ENCODE measurements at regions not wholly inside any gene's neighbourhood (a gene's known extent, or its start where the extent isn't known, plus 50 kb on each side); places are given as distances from the start of the nearest gene placed in this dataset.

GRCh38 chr13:27006519-27007161 is 165.0 kb downstream of the USP12 start:
- Histone ChIP-seq H3K9me3 (no peaks in the 10 kb centered on the region), H3K36me3 (no peaks in the 10 kb centered on the region), H3K9ac (ENCODE audit: low read depth in 2 of 2, low read length in 2 of 2) (peak overlapping the region in 1 of 2 donors; percentile 64), H3K27me3 (no peaks in the 10 kb centered on the region), H3K27ac (no peak overlapping the region), H3K4me3 (peak overlapping the region; percentile 39), H3K4me1 (no peaks in the 10 kb centered on the region)
- peak; percentile 65 for DNase-seq
- TF ChIP-seq, protein P1, sequence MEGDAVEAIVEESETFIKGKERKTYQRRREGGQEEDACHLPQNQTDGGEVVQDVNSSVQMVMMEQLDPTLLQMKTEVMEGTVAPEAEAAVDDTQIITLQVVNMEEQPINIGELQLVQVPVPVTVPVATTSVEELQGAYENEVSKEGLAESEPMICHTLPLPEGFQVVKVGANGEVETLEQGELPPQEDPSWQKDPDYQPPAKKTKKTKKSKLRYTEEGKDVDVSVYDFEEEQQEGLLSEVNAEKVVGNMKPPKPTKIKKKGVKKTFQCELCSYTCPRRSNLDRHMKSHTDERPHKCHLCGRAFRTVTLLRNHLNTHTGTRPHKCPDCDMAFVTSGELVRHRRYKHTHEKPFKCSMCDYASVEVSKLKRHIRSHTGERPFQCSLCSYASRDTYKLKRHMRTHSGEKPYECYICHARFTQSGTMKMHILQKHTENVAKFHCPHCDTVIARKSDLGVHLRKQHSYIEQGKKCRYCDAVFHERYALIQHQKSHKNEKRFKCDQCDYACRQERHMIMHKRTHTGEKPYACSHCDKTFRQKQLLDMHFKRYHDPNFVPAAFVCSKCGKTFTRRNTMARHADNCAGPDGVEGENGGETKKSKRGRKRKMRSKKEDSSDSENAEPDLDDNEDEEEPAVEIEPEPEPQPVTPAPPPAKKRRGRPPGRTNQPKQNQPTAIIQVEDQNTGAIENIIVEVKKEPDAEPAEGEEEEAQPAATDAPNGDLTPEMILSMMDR (IDR thresholded peaks at IDR 0.05) = no peak
- intact Hi-C loops (cut with DNase I) = no loop called here

DNA sequence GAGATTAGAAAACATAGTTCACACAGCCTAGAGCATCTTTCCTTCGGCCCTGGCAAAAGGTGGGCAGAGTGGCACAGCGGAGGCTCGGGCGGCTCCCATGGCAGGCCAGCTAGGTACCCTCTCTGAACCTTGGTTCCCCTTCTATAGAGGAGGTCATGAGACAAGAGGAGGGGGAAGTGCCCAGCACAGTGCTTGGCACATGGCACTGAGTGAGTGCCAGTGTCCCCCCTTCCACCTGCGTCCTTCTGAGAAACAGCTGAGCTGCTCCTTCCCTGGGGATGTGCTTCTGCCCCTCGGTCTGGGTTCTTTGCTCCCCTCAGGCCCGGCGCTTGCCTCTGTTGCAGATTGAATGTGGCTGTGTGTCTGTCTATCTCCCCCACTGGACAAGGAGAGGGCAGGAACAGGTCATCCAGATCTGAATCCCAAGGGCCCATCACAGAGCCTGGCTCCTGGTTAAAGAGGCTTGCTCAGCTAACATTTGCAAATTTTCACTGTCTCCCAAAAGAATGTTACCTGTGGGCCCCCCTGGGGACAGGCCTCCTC is 165.6 kb downstream of the USP12 start:
- Histone ChIP-seq H3K9me3 (no peaks in the 10 kb centered on the region), H3K4me1 (no peaks in the 10 kb centered on the region), H3K27me3 (no peaks in the 10 kb centered on the region), H3K36me3 (no peaks in the 10 kb centered on the region), H3K9ac (ENCODE audit: low read depth in 2 of 2, low read length in 2 of 2) (peak overlapping the region in 1 of 2 donors; percentile 41), H3K27ac (no peak overlapping the region), H3K4me3 (no peak overlapping the region)
- DNase-seq = no peak
- intact Hi-C loops (cut with DNase I) = no loop called here
- TF ChIP-seq, protein P1 (IDR thresholded peaks at IDR 0.05) = no peak

- H3K36me3 ChIP-seq = no peaks in the 10 kb centered on the region
- no peaks in the 10 kb centered on the region for H3K4me1 ChIP-seq
- H3K4me3 ChIP-seq = no peak overlapping the region
- H3K9ac ChIP-seq (ENCODE audit: low read depth in 2 of 2, low read length in 2 of 2) = no peak overlapping the region
- H3K9me3 ChIP-seq = no peaks in the 10 kb centered on the region
- DNase-seq = no peak
- TF ChIP-seq, protein P1 (IDR thresholded peaks at IDR 0.05) = no peak
- H3K27ac ChIP-seq = no peak overlapping the region
- no peaks in the 10 kb centered on the region for H3K27me3 ChIP-seq
- intact Hi-C loops (cut with DNase I) = no loop called here
These were observed 166.1 kb downstream of the USP12 start for GRCh38 chr13:27005556-27005955.

- intact Hi-C loops (cut with DNase I) = no loop called here
- H3K9me3 ChIP-seq = no peaks in the 10 kb centered on the region
- H3K4me3 ChIP-seq = no peak overlapping the region
- no peaks in the 10 kb centered on the region for H3K27me3 ChIP-seq
- no peak for DNase-seq
- H3K36me3 ChIP-seq = no peaks in the 10 kb centered on the region
- TF ChIP-seq, protein P1 (IDR thresholded peaks at IDR 0.05) = no peak
- no peaks in the 10 kb centered on the region for H3K4me1 ChIP-seq
- no peak overlapping the region for H3K9ac ChIP-seq (ENCODE audit: low read depth in 2 of 2, low read length in 2 of 2)
- H3K27ac ChIP-seq = no peak overlapping the region
These were observed 166.7 kb downstream of the USP12 start for GRCh38 chr13:27004866-27005265.

DNA sequence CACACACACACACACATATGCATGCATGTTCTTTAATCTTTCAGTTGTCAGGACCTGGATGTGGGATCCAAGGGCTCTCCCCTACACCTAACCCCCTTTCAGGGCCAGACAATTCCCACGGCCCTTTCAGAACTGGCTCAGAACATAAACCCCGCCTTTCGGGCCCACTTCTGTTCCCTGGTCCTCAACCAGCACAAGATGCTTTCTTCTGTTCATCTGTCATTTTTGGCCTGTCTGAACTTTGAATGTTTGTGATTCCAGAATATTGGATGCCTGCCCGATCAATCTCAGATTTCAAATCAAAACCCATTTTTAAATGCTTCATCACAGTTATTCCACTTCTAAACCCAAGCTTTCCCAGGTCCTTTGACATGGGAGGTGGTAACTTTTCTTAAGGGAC is 167.3 kb downstream of the USP12 start:
- no peaks in the 10 kb centered on the region for H3K27me3 ChIP-seq
- H3K9me3 ChIP-seq = no peaks in the 10 kb centered on the region
- TF ChIP-seq, protein P1 (IDR thresholded peaks at IDR 0.05) = no peak
- no peak for DNase-seq
- no peaks in the 10 kb centered on the region for H3K4me1 ChIP-seq
- H3K9ac ChIP-seq (ENCODE audit: low read depth in 2 of 2, low read length in 2 of 2) = no peak overlapping the region
- no peaks in the 10 kb centered on the region for H3K36me3 ChIP-seq
- intact Hi-C loops (cut with DNase I) = no loop called here
- no peak overlapping the region for H3K4me3 ChIP-seq
- no peak overlapping the region for H3K27ac ChIP-seq

All from colonic mucosa (tissue), 4 donors.